ENCODE measurements at regions not wholly inside any gene's neighbourhood (a gene's known extent, or its start where the extent isn't known, plus 50 kb on each side); places are given as distances from the start of the nearest gene placed in this dataset.

- Mint-ChIP-seq H3K4me1 (peaks cover 31% of the 10 kb centered on the region), H3K27me3 (no peaks in the 10 kb centered on the region), H3K4me3 (no peak overlapping the region), H3K9me3 (peaks cover 0 to 12% of the 10 kb centered on the region in 2 donors), H3K27ac (no peak overlapping the region)
- no peak for ATAC-seq
- no peak for DNase-seq
Observed at GRCh38 chr15:58327958-58328357, 103.8 kb upstream of the LIPC start.

GRCh38 chr15:58329211-58329610 is 102.6 kb upstream of the LIPC start:
- Mint-ChIP-seq H3K4me1 (peaks cover 39% of the 10 kb centered on the region), H3K9me3 (peaks cover 9 to 22% of the 10 kb centered on the region in 2 donors), H3K27me3 (no peaks in the 10 kb centered on the region), H3K27ac (peak overlapping the region in 1 of 2 donors; percentile 59), H3K4me3 (no peak overlapping the region)
- no peak for ATAC-seq
- DNase-seq, result no peak

GRCh38 chr15:58329781-58330671 is 101.8 kb upstream of the LIPC start:
- Mint-ChIP-seq H3K9me3 (peaks cover 10 to 26% of the 10 kb centered on the region in 2 donors), H3K4me1 (peaks cover 39% of the 10 kb centered on the region), H3K4me3 (no peak overlapping the region), H3K27me3 (no peaks in the 10 kb centered on the region), H3K27ac (peak overlapping the region; percentile 52 to 83)
- no peak for ATAC-seq
- DNase-seq, result no peak

GRCh38 chr15:58330741-58331559 is 100.8 kb upstream of the LIPC start:
- H3K4me3 Mint-ChIP-seq, result peak overlapping the region; percentile 30 to 64

GRCh38 chr15:58331560-58331912 is 100.3 kb upstream of the LIPC start:
- H3K4me1 Mint-ChIP-seq, result peaks cover 39% of the 10 kb centered on the region
- no peaks in the 10 kb centered on the region for H3K27me3 Mint-ChIP-seq
- H3K27ac Mint-ChIP-seq, result peak overlapping the region; percentile 87 to 92
- H3K4me3 Mint-ChIP-seq, result peak overlapping the region; percentile 30 to 64
- DNase-seq (no peak), ATAC-seq (no peak)
- H3K9me3 Mint-ChIP-seq, result peaks cover 10 to 26% of the 10 kb centered on the region in 2 donors

More at GRCh38 chr15:58330741-58331559, 100.8 kb upstream of the LIPC start:
- peak overlapping the region in 1 of 2 donors; percentile 87 for H3K27ac Mint-ChIP-seq
- DNase-seq (no peak), ATAC-seq (no peak)
- H3K4me1 Mint-ChIP-seq, result peaks cover 39% of the 10 kb centered on the region
- peaks cover 10 to 26% of the 10 kb centered on the region in 2 donors for H3K9me3 Mint-ChIP-seq
- H3K27me3 Mint-ChIP-seq, result no peaks in the 10 kb centered on the region

- Mint-ChIP-seq H3K4me3 (peak overlapping the region; percentile 30 to 64), H3K27ac (peak overlapping the region; percentile 87 to 92), H3K27me3 (no peaks in the 10 kb centered on the region), H3K9me3 (peaks cover 10 to 22% of the 10 kb centered on the region in 2 donors), H3K4me1 (peaks cover 39% of the 10 kb centered on the region)
- DNase-seq, result peak; percentile 76 to 93
- ATAC-seq, result peak; percentile 98
Observed at GRCh38 chr15:58331913-58332675, 99.7 kb upstream of the LIPC start.

GRCh38 chr15:58332676-58333400 is 99.0 kb upstream of the LIPC start:
- peaks cover 39% of the 10 kb centered on the region for H3K4me1 Mint-ChIP-seq
- no peak for DNase-seq
- peak overlapping the region; percentile 30 to 64 for H3K4me3 Mint-ChIP-seq
- peaks cover 10 to 21% of the 10 kb centered on the region in 2 donors for H3K9me3 Mint-ChIP-seq
- H3K27ac Mint-ChIP-seq, result peak overlapping the region; percentile 87 to 92
- peak; percentile 79 for ATAC-seq
- H3K27me3 Mint-ChIP-seq, result no peaks in the 10 kb centered on the region

GRCh38 chr15:58334803-58335202 is 97.0 kb upstream of the LIPC start:
- H3K27me3 Mint-ChIP-seq, result no peaks in the 10 kb centered on the region
- DNase-seq, result no peak
- peaks cover 39% of the 10 kb centered on the region for H3K4me1 Mint-ChIP-seq
- H3K27ac Mint-ChIP-seq, result no peak overlapping the region
- H3K9me3 Mint-ChIP-seq, result peaks cover 10 to 18% of the 10 kb centered on the region in 2 donors
- no peak for ATAC-seq
- no peak overlapping the region for H3K4me3 Mint-ChIP-seq

- Mint-ChIP-seq H3K9me3 (peaks cover 10 to 18% of the 10 kb centered on the region in 2 donors), H3K27ac (no peak overlapping the region), H3K4me1 (peaks cover 25% of the 10 kb centered on the region), H3K4me3 (no peak overlapping the region), H3K27me3 (no peaks in the 10 kb centered on the region)
- ATAC-seq (no peak), DNase-seq (no peak)
Observed at GRCh38 chr15:58336161-58336560, 95.6 kb upstream of the LIPC start.

GRCh38 chr15:58340176-58340575 is 91.6 kb upstream of the LIPC start:
- ATAC-seq, result no peak
- no peaks in the 10 kb centered on the region for H3K9me3 Mint-ChIP-seq
- no peaks in the 10 kb centered on the region for H3K27me3 Mint-ChIP-seq
- no peak overlapping the region for H3K27ac Mint-ChIP-seq
- no peaks in the 10 kb centered on the region for H3K4me1 Mint-ChIP-seq
- DNase-seq, result no peak
- no peak overlapping the region for H3K4me3 Mint-ChIP-seq

- H3K27ac Mint-ChIP-seq, result no peak overlapping the region
- no peaks in the 10 kb centered on the region for H3K27me3 Mint-ChIP-seq
- no peak for DNase-seq
- no peaks in the 10 kb centered on the region for H3K4me1 Mint-ChIP-seq
- H3K4me3 Mint-ChIP-seq, result no peak overlapping the region
- no peaks in the 10 kb centered on the region for H3K9me3 Mint-ChIP-seq
- no peak for ATAC-seq
Observed at GRCh38 chr15:58342508-58342907, 89.3 kb upstream of the LIPC start.

- no peak for DNase-seq
- H3K27ac Mint-ChIP-seq, result no peak overlapping the region
- peaks cover 0 to 5% of the 10 kb centered on the region in 2 donors for H3K9me3 Mint-ChIP-seq
- H3K4me1 Mint-ChIP-seq, result peaks cover 8% of the 10 kb centered on the region
- no peak for ATAC-seq
- H3K4me3 Mint-ChIP-seq, result no peak overlapping the region
- H3K27me3 Mint-ChIP-seq, result no peaks in the 10 kb centered on the region
Observed at GRCh38 chr15:58344213-58345070, 87.3 kb upstream of the LIPC start.

- Mint-ChIP-seq H3K27me3 (no peaks in the 10 kb centered on the region), H3K27ac (no peak overlapping the region), H3K9me3 (peaks cover 0 to 5% of the 10 kb centered on the region in 2 donors), H3K4me1 (peaks cover 8% of the 10 kb centered on the region), H3K4me3 (no peak overlapping the region)
- DNase-seq (no peak), ATAC-seq (no peak)
Observed at GRCh38 chr15:58346361-58346760, 85.4 kb upstream of the LIPC start.
